ENCODE measurements at regions not wholly inside any gene's neighbourhood (a gene's known extent, or its start where the extent isn't known, plus 50 kb on each side); places are given as distances from the start of the nearest gene placed in this dataset.

DNA sequence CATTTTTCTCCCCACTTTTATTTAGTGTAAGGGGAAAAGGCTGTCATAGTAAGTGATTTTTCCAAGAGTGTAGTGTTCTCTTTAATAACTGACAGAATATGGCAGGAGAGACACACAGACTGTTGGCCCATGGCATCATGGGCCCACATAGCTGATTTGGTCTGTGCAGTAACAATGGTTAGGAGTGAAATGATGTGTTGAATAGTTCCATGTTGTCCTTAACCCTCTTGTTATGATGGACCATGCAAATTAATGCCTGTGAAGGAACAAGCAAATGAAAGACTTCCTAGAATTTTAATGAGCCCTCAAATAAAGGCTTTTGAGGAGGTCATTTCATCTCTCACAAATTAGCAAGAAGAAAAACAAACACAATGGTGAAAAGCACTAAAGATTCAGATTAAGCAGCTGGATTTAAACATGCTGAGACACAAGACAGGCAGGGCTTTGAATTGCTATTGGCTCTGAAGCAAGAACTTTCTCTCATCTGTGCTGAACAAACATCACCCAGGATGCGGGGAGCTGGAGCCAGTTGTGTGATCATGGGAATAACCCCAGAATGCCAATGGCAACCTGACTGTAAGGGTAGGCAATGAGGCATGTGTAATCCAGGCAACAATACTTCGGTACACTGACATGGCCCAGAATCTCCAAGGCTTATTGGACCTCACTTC lies 136.7 kb upstream of the VEPH1 start:
- no peak overlapping the region for H3K27ac ChIP-seq
- 73 to 84% (median 79%) methylated on average over 2 of the region's 2 CpGs for WGBS, 4 donors
- no peak for TF ChIP-seq POLR2A (IDR thresholded peaks at IDR 0.05)
- TF ChIP-seq, protein P1, sequence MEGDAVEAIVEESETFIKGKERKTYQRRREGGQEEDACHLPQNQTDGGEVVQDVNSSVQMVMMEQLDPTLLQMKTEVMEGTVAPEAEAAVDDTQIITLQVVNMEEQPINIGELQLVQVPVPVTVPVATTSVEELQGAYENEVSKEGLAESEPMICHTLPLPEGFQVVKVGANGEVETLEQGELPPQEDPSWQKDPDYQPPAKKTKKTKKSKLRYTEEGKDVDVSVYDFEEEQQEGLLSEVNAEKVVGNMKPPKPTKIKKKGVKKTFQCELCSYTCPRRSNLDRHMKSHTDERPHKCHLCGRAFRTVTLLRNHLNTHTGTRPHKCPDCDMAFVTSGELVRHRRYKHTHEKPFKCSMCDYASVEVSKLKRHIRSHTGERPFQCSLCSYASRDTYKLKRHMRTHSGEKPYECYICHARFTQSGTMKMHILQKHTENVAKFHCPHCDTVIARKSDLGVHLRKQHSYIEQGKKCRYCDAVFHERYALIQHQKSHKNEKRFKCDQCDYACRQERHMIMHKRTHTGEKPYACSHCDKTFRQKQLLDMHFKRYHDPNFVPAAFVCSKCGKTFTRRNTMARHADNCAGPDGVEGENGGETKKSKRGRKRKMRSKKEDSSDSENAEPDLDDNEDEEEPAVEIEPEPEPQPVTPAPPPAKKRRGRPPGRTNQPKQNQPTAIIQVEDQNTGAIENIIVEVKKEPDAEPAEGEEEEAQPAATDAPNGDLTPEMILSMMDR (IDR thresholded peaks at IDR 0.05): no peak
- DNase-seq: no peak
- intact Hi-C loops (cut with DNase I): no loop called here
- H3K4me3 ChIP-seq: no peak overlapping the region
- H3K27me3 ChIP-seq: no peaks in the 10 kb centered on the region
- H3K4me1 ChIP-seq: no peaks in the 10 kb centered on the region
- peaks cover 0 to 14% (median 3%) of the 10 kb centered on the region in 12 donors for H3K9me3 ChIP-seq
- no peak for ATAC-seq
- H3K36me3 ChIP-seq: no peaks in the 10 kb centered on the region

DNA sequence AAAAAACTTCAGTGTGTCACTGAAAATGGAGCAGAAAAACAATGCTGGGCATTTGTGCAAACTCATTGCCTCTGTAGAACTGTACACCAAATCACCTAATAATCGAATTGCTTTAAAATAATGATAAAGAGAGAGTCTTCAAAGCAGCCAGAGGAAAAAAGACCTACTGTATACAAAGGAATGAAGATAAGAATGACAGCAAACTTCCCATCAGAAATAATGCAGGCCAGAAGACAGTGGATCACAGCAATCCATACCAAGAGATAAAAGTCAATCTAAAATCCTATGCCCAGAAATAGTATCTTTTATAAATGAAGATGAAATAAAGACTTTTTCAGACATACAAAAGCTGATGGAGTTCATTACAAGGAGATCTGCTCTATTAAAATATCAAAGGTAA lies 134.7 kb upstream of the VEPH1 start:
- DNase-seq: no peak
- peaks cover 0 to 5% (median 0%) of the 10 kb centered on the region in 9 donors for H3K27me3 ChIP-seq
- H3K36me3 ChIP-seq: no peaks in the 10 kb centered on the region
- intact Hi-C loops (cut with DNase I): no loop called here
- peaks cover 0 to 14% (median 3%) of the 10 kb centered on the region in 12 donors for H3K9me3 ChIP-seq
- no peak overlapping the region for H3K4me3 ChIP-seq
- no peak overlapping the region for H3K27ac ChIP-seq
- H3K4me1 ChIP-seq: no peaks in the 10 kb centered on the region
- 24 to 40% (median 36%) methylated on average over 1 of the region's 1 CpG for WGBS, 4 donors
- ATAC-seq: no peak
- TF ChIP-seq, protein P1 (IDR thresholded peaks at IDR 0.05): no peak
- TF ChIP-seq POLR2A (IDR thresholded peaks at IDR 0.05): no peak

DNA sequence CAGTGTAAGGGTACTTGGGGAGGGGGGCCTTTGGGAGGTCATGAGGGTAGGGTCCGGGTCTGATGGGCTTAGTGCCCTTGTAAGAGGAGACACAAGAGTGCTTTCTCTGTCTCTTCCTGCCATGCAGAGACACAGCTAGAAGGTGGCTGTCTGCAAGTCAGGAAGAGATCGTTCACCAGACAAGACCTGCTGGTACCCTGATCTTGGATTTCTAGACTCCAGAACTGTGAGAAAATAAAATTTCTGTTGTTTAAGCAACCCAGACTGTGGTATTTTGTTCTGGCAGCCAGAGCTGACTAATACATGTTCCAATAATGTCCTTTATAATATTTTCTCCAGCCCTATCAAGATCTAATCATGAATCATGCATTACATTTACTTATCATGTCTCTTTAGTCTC lies 130.0 kb upstream of the VEPH1 start:
- 25 to 76% (median 76%) methylated on average over 2 of the region's 2 CpGs for WGBS, 4 donors
- TF ChIP-seq POLR2A (IDR thresholded peaks at IDR 0.05): no peak
- TF ChIP-seq, protein P1 (IDR thresholded peaks at IDR 0.05): no peak
- intact Hi-C loops (cut with DNase I): no loop called here

DNA sequence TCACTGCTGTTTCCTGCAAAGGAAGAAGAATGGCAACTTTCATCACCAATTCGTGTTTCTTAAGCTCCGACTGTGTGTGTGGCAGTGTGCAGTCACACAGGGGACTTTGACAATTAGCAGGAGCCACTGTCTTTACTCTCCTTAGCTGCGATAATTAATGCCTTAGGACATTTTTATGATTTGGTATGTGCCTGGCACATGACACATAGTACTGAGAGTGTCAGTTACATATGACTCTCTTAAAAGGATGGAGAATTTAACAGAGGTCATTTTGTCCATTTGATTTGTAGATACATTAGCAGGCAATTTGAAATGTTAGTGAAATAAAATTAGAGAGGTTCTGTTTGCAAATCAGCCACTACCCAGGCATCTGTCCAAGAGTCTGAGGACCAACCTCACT lies 128.9 kb upstream of the VEPH1 start:
- no peak for DNase-seq
- Histone ChIP-seq H3K27ac (no peak overlapping the region), H3K36me3 (no peaks in the 10 kb centered on the region), H3K27me3 (peaks cover 0 to 17% (median 0%) of the 10 kb centered on the region in 9 donors), H3K4me3 (no peak overlapping the region), H3K9me3 (peaks cover 0 to 2% (median 0%) of the 10 kb centered on the region in 12 donors), H3K4me1 (no peaks in the 10 kb centered on the region)
- WGBS, 4 donors: 25 to 51% (median 36%) methylated on average over 3 of the region's 3 CpGs
- TF ChIP-seq, protein P1 (IDR thresholded peaks at IDR 0.05): no peak
- no peak for TF ChIP-seq POLR2A (IDR thresholded peaks at IDR 0.05)
- intact Hi-C loops (cut with DNase I): no loop called here
- no peak for ATAC-seq

More for the DNA sequence above, 130.0 kb upstream of the VEPH1 start:
- H3K9me3 ChIP-seq: peaks cover 0 to 11% (median 3%) of the 10 kb centered on the region in 12 donors
- no peak overlapping the region for H3K4me3 ChIP-seq
- DNase-seq: no peak
- H3K27me3 ChIP-seq: peaks cover 0 to 17% (median 0%) of the 10 kb centered on the region in 9 donors
- H3K36me3 ChIP-seq: no peaks in the 10 kb centered on the region
- no peaks in the 10 kb centered on the region for H3K4me1 ChIP-seq
- no peak overlapping the region for H3K27ac ChIP-seq
- no peak for ATAC-seq
